Left ventricle myocardium superior (tissue), 1 donor: ENCODE measurements at regions not wholly inside any gene's neighbourhood (a gene's known extent, or its start where the extent isn't known, plus 50 kb on each side); places are given as distances from the start of the nearest gene placed in this dataset.

Source experiments
- ATAC-seq: fragments of 200-7000 bp; cut with Tn5 transposase; one replicate; pipeline ENCODE4 v1.9.1; 2020; ENCODE audit warnings: mild to moderate bottlenecking, moderate library complexity
- DNase-seq: peaks from one replicate; pipeline ENCODE4 v3.0.0-alpha.2; 2020
- intact Hi-C: fragments of 100-400 bp; cut with micrococcal nuclease; formaldehyde crosslinking; loops from one replicate; pipeline ENCODE4 v1.11.0; 2022
- donor health status: DM: no; HTN: yes; CAD: no; lungs with severe emphysema.

GRCh38 chr4:148980782-148981480 lies 538.7 kb upstream of the NR3C2 start:
- intact Hi-C loops = no loop called here
- ATAC-seq (peak; percentile 63), DNase-seq (no peak)

GRCh38 chr4:148978301-148978700 lies 536.1 kb upstream of the NR3C2 start:
- DNase-seq (no peak), ATAC-seq (no peak)
- intact Hi-C loops = no loop called here

GRCh38 chr4:148975464-148975863 lies 533.2 kb upstream of the NR3C2 start:
- ATAC-seq (no peak), DNase-seq (no peak)
- intact Hi-C loops = no loop called here

- DNase-seq = no peak
- intact Hi-C loops = no loop called here
- ATAC-seq = no peak
Measured at GRCh38 chr4:148965080-148965479, 522.9 kb upstream of the NR3C2 start.

GRCh38 chr4:148964456-148964855 lies 522.2 kb upstream of the NR3C2 start:
- no peak for ATAC-seq
- no peak for DNase-seq
- intact Hi-C loops = no loop called here

GRCh38 chr4:148962539-148963290 lies 520.5 kb upstream of the NR3C2 start:
- no peak for ATAC-seq
- intact Hi-C loops = no loop called here
- DNase-seq = no peak

- intact Hi-C loops = no loop called here
- DNase-seq (no peak), ATAC-seq (no peak)
Measured at GRCh38 chr4:148961526-148961925, 519.3 kb upstream of the NR3C2 start.

GRCh38 chr4:148958317-148958716 lies 516.1 kb upstream of the NR3C2 start:
- ATAC-seq (no peak), DNase-seq (no peak)
- intact Hi-C loops = no loop called here

GRCh38 chr4:148955564-148956297 lies 513.5 kb upstream of the NR3C2 start:
- no peak for DNase-seq
- ATAC-seq = no peak
- intact Hi-C loops = no loop called here

GRCh38 chr4:148954011-148954749 lies 512.0 kb upstream of the NR3C2 start:
- DNase-seq (no peak), ATAC-seq (no peak)
- intact Hi-C loops = no loop called here

GRCh38 chr4:148951346-148951745 lies 509.1 kb upstream of the NR3C2 start:
- DNase-seq (no peak), ATAC-seq (no peak)
- intact Hi-C loops = no loop called here

GRCh38 chr4:148946271-148946670 lies 504.1 kb upstream of the NR3C2 start:
- DNase-seq (no peak), ATAC-seq (no peak)
- intact Hi-C loops = no loop called here

GRCh38 chr4:148944839-148945219 lies 502.6 kb upstream of the NR3C2 start:
- ATAC-seq = no peak
- intact Hi-C loops = no loop called here
- DNase-seq = no peak

GRCh38 chr4:148944136-148944838 lies 502.1 kb upstream of the NR3C2 start:
- ATAC-seq = no peak
- intact Hi-C loops = no loop called here
- no peak for DNase-seq

- ATAC-seq = no peak
- intact Hi-C loops = no loop called here
- no peak for DNase-seq
Measured at GRCh38 chr4:148934926-148935578, 492.8 kb upstream of the NR3C2 start.

- peak; percentile 70 for DNase-seq
- intact Hi-C loops = no loop called here
- peak; percentile 66 for ATAC-seq
Measured at GRCh38 chr4:148926276-148927260, 484.4 kb upstream of the NR3C2 start.

GRCh38 chr4:148923881-148924280 lies 481.7 kb upstream of the NR3C2 start:
- ATAC-seq (no peak), DNase-seq (no peak)
- intact Hi-C loops = no loop called here
